H1 (cell line): ENCODE measurements at regions not wholly inside any gene's neighbourhood (a gene's known extent, or its start where the extent isn't known, plus 50 kb on each side); places are given as distances from the start of the nearest gene placed in this dataset.

ENCODE experiments used
- CTCF ChIA-PET: fragments of 300-600 bp; sonication (Branson Sonifier 250); formaldehyde crosslinking; loops from one replicate; lab custom pipeline; 2021; ENCODE audit not compliant: partially characterized antibody; lab: Charles Lee
- POLR2A ChIA-PET: fragments of 300-600 bp; sonication (Branson Sonifier 250); formaldehyde crosslinking; loops from one replicate; lab custom pipeline; 2021; ENCODE audit warnings: inconsistent platforms; ENCODE audit not compliant: partially characterized antibody; lab: Charles Lee
- DNase-seq, 2 experiments: peaks; one replicate each; pipeline versions ENCODE4 v3.0.0 to v3.0.0-alpha.2; 2010 to 2022; ENCODE audit warnings: low spot score in 2 of 2, low read depth in 1 of 2, mixed read lengths in 1 of 2
- FAIRE-seq: peaks from 2 replicates; lab custom pipeline; 2011; peaks lifted over from hg19 to GRCh38; lab: Jason Lieb, UNC
- H2AFZ ChIP-seq: 2 replicates; pipeline ENCODE4 v1.8.1; 2012; ENCODE audit warnings: low read length, inconsistent platforms
- H2AK5ac ChIP-seq: 2 replicates; pipeline ENCODE4 v1.6.1; 2013; ENCODE audit warnings: low read depth, low read length
- H2BK120ac ChIP-seq: replicated peaks from 2 replicates; pipeline ENCODE3; 2013; ENCODE audit warnings: low read depth, low read length, inconsistent platforms
- H2BK12ac ChIP-seq: 2 replicates; pipeline ENCODE4 v1.6.1; 2013; ENCODE audit warnings: low read depth, low read length
- H2BK15ac ChIP-seq: 2 replicates; pipeline ENCODE4 v1.6.1; 2013; ENCODE audit warnings: low read length
- H2BK20ac ChIP-seq: 2 replicates; pipeline ENCODE4 v1.6.1; 2013; ENCODE audit warnings: low read length
- H2BK5ac ChIP-seq: 2 replicates; pipeline ENCODE4 v1.6.1; 2013; ENCODE audit warnings: low read depth, low read length
- H3K14ac ChIP-seq: 2 replicates; pipeline ENCODE4 v1.6.1; 2013; ENCODE audit warnings: inconsistent platforms; ENCODE audit not compliant: insufficient read length
- H3K18ac ChIP-seq: 2 replicates; pipeline ENCODE4 v1.6.1; 2013; ENCODE audit warnings: low read length; ENCODE audit errors: extremely low read depth
- H3K23ac ChIP-seq: 2 replicates; pipeline ENCODE4 v1.6.1; 2013; ENCODE audit warnings: inconsistent platforms; ENCODE audit not compliant: insufficient read length
- H3K23me2 ChIP-seq: 2 replicates; pipeline ENCODE4 v1.6.1; 2013; ENCODE audit warnings: low read depth, low read length
- H3K27ac ChIP-seq: 2 replicates; pipeline ENCODE4 v1.6.1; 2011; ENCODE audit warnings: low read depth, low read length, inconsistent platforms
- H3K27me3 ChIP-seq, 4 experiments: replicated peaks in 1 of 4; 1 replicate in 1 of 4; 2 replicates in 3 of 4; pipeline versions ENCODE4 v1.6.1 to v1.8.1; 2011 to 2013; ENCODE audit warnings: low read length in 3 of 4, mild to moderate bottlenecking in 3 of 4, inconsistent platforms in 2 of 4, mixed read lengths in 2 of 4, moderate library complexity in 1 of 4; ENCODE audit not compliant: control insufficient read depth in 3 of 4, insufficient read depth in 3 of 4; ENCODE audit errors: extremely low read depth in 1 of 4
- H3K36me3 ChIP-seq, 4 experiments: 2 replicates each; pipeline versions ENCODE4 v1.6.1 to v1.8.1; 2011 to 2013; ENCODE audit warnings: mild to moderate bottlenecking in 4 of 4, low read length in 3 of 4, moderate library complexity in 2 of 4, control low read depth in 1 of 4, inconsistent platforms in 1 of 4; ENCODE audit not compliant: insufficient read depth in 4 of 4, control insufficient read depth in 2 of 4
- H3K4ac ChIP-seq: replicated peaks from 2 replicates; pipeline ENCODE3; 2013; ENCODE audit warnings: low read length, low read depth, mixed read lengths, inconsistent platforms; ENCODE audit not compliant: insufficient read length
- H3K4me1 ChIP-seq, 4 experiments: replicated peaks in 1 of 4; 1 replicate in 1 of 4; 2 replicates in 3 of 4; pipeline versions ENCODE4 v1.6.1 to v1.8.1; 2011 to 2013; ENCODE audit warnings: low read length in 3 of 4, inconsistent platforms in 2 of 4, mixed read lengths in 1 of 4; ENCODE audit not compliant: insufficient read depth in 4 of 4, control insufficient read depth in 3 of 4
- H3K4me2 ChIP-seq, 2 experiments: 2 replicates each; pipeline versions ENCODE4 v1.6.1 to v1.8.1; 2011 to 2013; ENCODE audit warnings: low read depth in 2 of 2, low read length in 2 of 2, control low read depth in 1 of 2, inconsistent platforms in 1 of 2, mild to moderate bottlenecking in 1 of 2; ENCODE audit not compliant: insufficient read depth in 1 of 2
- H3K4me3 ChIP-seq, 4 experiments: fragments of 200-600, 300-600 bp in 1 of 4; sonication (generic), shearing (Covaris generic), sonication (Bioruptor Twin) in 1 of 4; 2 replicates each; pipeline versions ENCODE4 v1.5.1 to v1.8.1; 2011 to 2016; ENCODE audit warnings: low read length in 4 of 4, low read depth in 3 of 4, control low read depth in 2 of 4, inconsistent platforms in 2 of 4, mild to moderate bottlenecking in 2 of 4, mixed read lengths in 1 of 4, moderate library complexity in 1 of 4; ENCODE audit not compliant: insufficient read depth in 2 of 4; ENCODE audit errors: extremely low read depth in 1 of 4
- H3K56ac ChIP-seq: replicated peaks from 2 replicates; pipeline ENCODE3; 2013; ENCODE audit warnings: low read depth, mild to moderate bottlenecking, mixed read lengths, low read length, inconsistent platforms; ENCODE audit not compliant: insufficient read length
- H3K79me1 ChIP-seq: 2 replicates; pipeline ENCODE4 v1.6.1; 2013; ENCODE audit warnings: low read depth, low read length, control low read depth
- H3K79me2 ChIP-seq, 2 experiments: 2 replicates each; pipeline versions ENCODE4 v1.6.1 to v1.8.1; 2012 to 2013; ENCODE audit warnings: low read length in 2 of 2, mild to moderate bottlenecking in 2 of 2, inconsistent platforms in 1 of 2; ENCODE audit not compliant: insufficient read depth in 2 of 2, control insufficient read depth in 1 of 2
- H3K9ac ChIP-seq, 4 experiments: replicated peaks in 1 of 4; 1 replicate in 1 of 4; 2 replicates in 3 of 4; pipeline versions ENCODE4 v1.6.1 to v1.8.1; 2011 to 2013; ENCODE audit warnings: low read depth in 3 of 4, low read length in 3 of 4, control low read depth in 2 of 4, mild to moderate bottlenecking in 2 of 4, moderate library complexity in 2 of 4, inconsistent platforms in 1 of 4; ENCODE audit errors: extremely low read depth in 1 of 4
- H3K9me3 ChIP-seq, 2 experiments: 2 replicates each; pipeline versions ENCODE4 v1.6.1 to v1.8.1; 2012 to 2013; ENCODE audit warnings: mild to moderate bottlenecking in 2 of 2, moderate library complexity in 2 of 2, control low read depth in 1 of 2, inconsistent platforms in 1 of 2, low read depth in 1 of 2, low read length in 1 of 2, mixed read lengths in 1 of 2; ENCODE audit not compliant: insufficient read depth in 2 of 2
- H4K20me1 ChIP-seq, 2 experiments: replicated peaks in 1 of 2; 2 replicates each; pipeline versions ENCODE3 to v1.8.1; 2011 to 2013; ENCODE audit warnings: inconsistent platforms in 2 of 2, low read length in 2 of 2, mild to moderate bottlenecking in 1 of 2; ENCODE audit not compliant: insufficient read depth in 2 of 2, control insufficient read depth in 1 of 2
- H4K5ac ChIP-seq: 2 replicates; pipeline ENCODE4 v1.6.1; 2013; ENCODE audit warnings: low read length, low read depth, mixed read lengths, inconsistent platforms; ENCODE audit not compliant: insufficient read length
- H4K8ac ChIP-seq: 2 replicates; pipeline ENCODE4 v1.8.0; 2013; ENCODE audit warnings: mild to moderate bottlenecking, moderate library complexity, low read length, inconsistent platforms; ENCODE audit not compliant: insufficient read depth; ENCODE audit errors: extremely low read depth
- H4K91ac ChIP-seq: replicated peaks from 2 replicates; pipeline ENCODE3; 2013; ENCODE audit warnings: low read length, mixed read lengths, inconsistent platforms; ENCODE audit not compliant: insufficient read length
- ASH2L ChIP-seq: fragments of 200-600, 300-600 bp; sonication (generic); IDR thresholded peaks from one replicate; pipeline ENCODE4 v1.7.1; 2017; ENCODE audit warnings: low read length
- ATF2 ChIP-seq: IDR thresholded peaks from 2 replicates; pipeline ENCODE4 v1.6.1; 2012; ENCODE audit warnings: low read length, inconsistent platforms
- BRCA1 ChIP-seq: IDR thresholded peaks from 2 replicates; pipeline ENCODE4 v1.6.1; 2012; ENCODE audit warnings: low read depth, low read length, improper control_type of control experiment
- E2F6 ChIP-seq: IDR thresholded peaks from 2 replicates; pipeline ENCODE4 v1.6.1; 2012; ENCODE audit warnings: inconsistent platforms
- EGR1 ChIP-seq: IDR thresholded peaks from 2 replicates; pipeline ENCODE4 v1.6.1; 2011; ENCODE audit warnings: low read depth, low read length, borderline replicate concordance
- EZH2 ChIP-seq: fragments of 200-600 bp; sonication (generic); IDR thresholded peaks from 2 replicates; pipeline ENCODE4 v1.7.1; 2012; ENCODE audit warnings: low read depth, mild to moderate bottlenecking, moderate library complexity, low read length, inconsistent platforms; ENCODE audit not compliant: severe bottlenecking
- JUN ChIP-seq: IDR thresholded peaks from 2 replicates; pipeline ENCODE4 v1.6.1; 2011; ENCODE audit warnings: low read depth, mild to moderate bottlenecking, improper control_type of control experiment, low read length
- KDM1A ChIP-seq: fragments of 200-600, 300-600 bp; sonication (generic); IDR thresholded peaks from 2 replicates; pipeline ENCODE4 v1.7.1; 2016; ENCODE audit warnings: mild to moderate bottlenecking, low read length, borderline replicate concordance
- POLR2A ChIP-seq, 2 experiments: IDR thresholded peaks; 1 replicate in 1 of 2; 2 replicates in 1 of 2; pipeline ENCODE4 v1.6.1; 2011; ENCODE audit warnings: low read depth in 2 of 2, low read length in 2 of 2, mild to moderate bottlenecking in 2 of 2; ENCODE audit errors: control extremely low read depth in 1 of 2
- RBBP5 ChIP-seq: IDR thresholded peaks from 2 replicates; pipeline ENCODE4 v1.7.1; 2012; ENCODE audit warnings: low read depth, mild to moderate bottlenecking, inconsistent platforms, low read length, moderate library complexity, borderline replicate concordance
- RFX5 ChIP-seq: IDR thresholded peaks from 2 replicates; pipeline ENCODE4 v1.6.1; 2011; ENCODE audit warnings: low read depth, low read length, improper control_type of control experiment, borderline replicate concordance
- RXRA ChIP-seq: IDR thresholded peaks from 2 replicates; pipeline ENCODE4 v1.6.1; 2011; ENCODE audit warnings: low read depth, mild to moderate bottlenecking, low read length, moderate library complexity; ENCODE audit not compliant: insufficient read depth
- SAP30 ChIP-seq: fragments of 300-600 bp; sonication (generic); IDR thresholded peaks from 2 replicates; pipeline ENCODE4 v1.7.1; 2012; ENCODE audit warnings: low read length, moderate library complexity, mild to moderate bottlenecking, inconsistent platforms; ENCODE audit not compliant: insufficient read depth, insufficient replicate concordance
- SRF ChIP-seq: IDR thresholded peaks from 2 replicates; pipeline ENCODE4 v1.6.1; 2011; ENCODE audit warnings: mild to moderate bottlenecking, low read depth, low read length, moderate library complexity
- TEAD4 ChIP-seq: IDR thresholded peaks from 2 replicates; pipeline ENCODE4 v1.6.1; 2012; ENCODE audit warnings: low read depth, low read length, inconsistent platforms, mixed read lengths

- Histone ChIP-seq H3K9me3 (no peaks in the 10 kb centered on the region), H4K20me1 (no peaks in the 10 kb centered on the region), H3K79me2 (no peaks in the 10 kb centered on the region), H2BK5ac (no peak overlapping the region), H3K18ac (no peak overlapping the region), H2BK15ac (no peak overlapping the region)
- FAIRE-seq (no peak), DNase-seq (no peak)
- no peak for TF ChIP-seq EGR1
- no peak for TF ChIP-seq JUN
- no peak for TF ChIP-seq SRF
- TF ChIP-seq RFX5 = no peak
- TF ChIP-seq RBBP5 = no peak
- TF ChIP-seq TEAD4 = no peak
- no peak for TF ChIP-seq KDM1A
- TF ChIP-seq ASH2L = no peak
- no peak for TF ChIP-seq POLR2A (IDR thresholded peaks at IDR 0.05; ENCODE audit: control extremely low read depth in 1 of 2, low read depth in 2 of 2, low read length in 2 of 2)
- no peak for TF ChIP-seq RXRA
- no peak for TF ChIP-seq SAP30
- no peak for TF ChIP-seq BRCA1
- TF ChIP-seq ATF2 = no peak
- no peak for TF ChIP-seq E2F6
- TF ChIP-seq EZH2 = no peak
- TF ChIP-seq, all 59 proteins: peak for 0
- Histone ChIP-seq H3K79me1 (no peaks in the 10 kb centered on the region), H4K8ac (no peak overlapping the region), H3K27ac (no peak overlapping the region), H3K56ac (no peak overlapping the region), H2BK12ac (no peak overlapping the region), H4K91ac (no peak overlapping the region), H3K4me1 (no peaks in the 10 kb centered on the region), H3K4me3 (no peak overlapping the region), H3K4ac (no peak overlapping the region), H3K9ac (no peak overlapping the region), H4K5ac (no peak overlapping the region), H3K14ac (no peak overlapping the region), H3K36me3 (no peaks in the 10 kb centered on the region), H2BK20ac (no peak overlapping the region), H2AK5ac (no peak overlapping the region), H2BK120ac (no peak overlapping the region), H3K23me2 (no peaks in the 10 kb centered on the region), H3K4me2 (no peak overlapping the region), H3K27me3 (no peaks in the 10 kb centered on the region), H2AFZ (no peak overlapping the region), H3K23ac (no peak overlapping the region)
- ChIA-PET POLR2A (no interaction called here), CTCF (no interaction called here)
Observed at GRCh38 chr13:57982782-57983181, 351.2 kb downstream of the PCDH17 start.
